AG10803 (cell line): ENCODE measurements at regions not wholly inside any gene's neighbourhood (a gene's known extent, or its start where the extent isn't known, plus 50 kb on each side); places are given as distances from the start of the nearest gene placed in this dataset.
"Not testable (repeated sequence)": the region's sequence is repeated elsewhere in the genome, so short reads cannot be mapped to it uniquely, and the experiment has no call there.

Source experiments
- DNase-seq: peaks from one replicate; pipeline ENCODE4 v3.0.0; 2010; ENCODE audit warnings: low read depth
- H3K4me3 ChIP-seq: 2 replicates; pipeline ENCODE4 v1.5.1; 2011; ENCODE audit warnings: mild to moderate bottlenecking, low read length, control low read depth
- CTCF ChIP-seq: conservative IDR thresholded peaks from 2 replicates; pipeline ENCODE4 v1.5.1; 2011; ENCODE audit warnings: mild to moderate bottlenecking, low read length, control low read depth, inconsistent platforms

- no peak for DNase-seq
- TF ChIP-seq CTCF: no peak
- H3K4me3 ChIP-seq: peak overlapping the region; percentile 24
Observed at GRCh38 chr6:27669624-27670301, 196.9 kb upstream of the ZNF184 start.

GRCh38 chr6:27669295-27669623 lies 196.4 kb upstream of the ZNF184 start:
- no peak for TF ChIP-seq CTCF
- DNase-seq: no peak
- H3K4me3 ChIP-seq: peak overlapping the region; percentile 24

GRCh38 chr6:27668442-27669294 lies 195.8 kb upstream of the ZNF184 start:
- H3K4me3 ChIP-seq: peak overlapping the region; percentile 25
- no peak for TF ChIP-seq CTCF
- peak; percentile 62 for DNase-seq

- H3K4me3 ChIP-seq: peak overlapping the region; percentile 25
- no peak for DNase-seq
- TF ChIP-seq CTCF: no peak
Observed at GRCh38 chr6:27667657-27668441, 194.9 kb upstream of the ZNF184 start.

GRCh38 chr6:27667016-27667656 lies 194.2 kb upstream of the ZNF184 start:
- DNase-seq: no peak
- TF ChIP-seq CTCF: no peak
- H3K4me3 ChIP-seq: no peak overlapping the region

GRCh38 chr6:27662769-27663168 lies 189.9 kb upstream of the ZNF184 start:
- H3K4me3 ChIP-seq: no peak overlapping the region
- TF ChIP-seq CTCF: no peak
- no peak for DNase-seq

- not testable (repeated sequence) for H3K4me3 ChIP-seq, DNase-seq
Observed at GRCh38 chr6:27662212-27662611, 189.3 kb upstream of the ZNF184 start.

GRCh38 chr6:27653143-27653825 lies 180.4 kb upstream of the ZNF184 start:
- not testable (repeated sequence) for DNase-seq, H3K4me3 ChIP-seq
